CD4-positive, alpha-beta T cell (primary cell): ENCODE measurements at regions not wholly inside any gene's neighbourhood (a gene's known extent, or its start where the extent isn't known, plus 50 kb on each side); places are given as distances from the start of the nearest gene placed in this dataset.

Experiments used
- ATAC-seq: fragments of 200-7000 bp; cut with Tn5 transposase; one replicate; pipeline ENCODE4 v1.10.0; 2022; ENCODE audit warnings: mild to moderate bottlenecking; ENCODE audit not compliant: poor library complexity
- CTCF ChIA-PET: fragments of 350-600 bp; sonication (Branson Sonifier 250); formaldehyde crosslinking; loops from one replicate; lab custom pipeline; 2021; ENCODE audit warnings: antibody characterized with exemption, inconsistent platforms; lab: Charles Lee
- POLR2A ChIA-PET: fragments of 350-600 bp; sonication (Branson Sonifier 250); formaldehyde crosslinking; loops from one replicate; lab custom pipeline; 2021; ENCODE audit warnings: antibody characterized with exemption, inconsistent platforms; lab: Charles Lee
- DNase-seq, 14 experiments: peaks; one replicate each; pipeline ENCODE4 v3.0.0-alpha.2; 2013 to 2020; ENCODE audit warnings: mixed read lengths in 2 of 14
- H3K27ac ChIP-seq, 2 donors: one replicate each; pipeline versions ENCODE4 v1.5.1 to v1.7.0; 2013; ENCODE audit warnings: low read length in 2 of 2, low read depth in 1 of 2, mild to moderate bottlenecking in 1 of 2
- H3K27me3 ChIP-seq, 2 experiments: 1 replicate in 1 of 2; 2 replicates in 1 of 2; pipeline versions ENCODE4 v1.6.1 to v1.7.0; 2013; ENCODE audit warnings: low read length in 2 of 2, control low read depth in 1 of 2, mild to moderate bottlenecking in 1 of 2, moderate library complexity in 1 of 2; ENCODE audit not compliant: insufficient read depth in 2 of 2, control insufficient read depth in 1 of 2
- H3K36me3 ChIP-seq: one replicate; pipeline ENCODE4 v1.6.1; 2013; ENCODE audit warnings: low read length, control low read depth; ENCODE audit not compliant: insufficient read depth
- H3K4me1 ChIP-seq: one replicate; pipeline ENCODE4 v1.6.1; 2013; ENCODE audit warnings: low read length, control low read depth; ENCODE audit not compliant: insufficient read depth
- H3K4me3 ChIP-seq: one replicate; pipeline ENCODE4 v1.5.1; 2013; ENCODE audit warnings: mild to moderate bottlenecking, low read length, moderate library complexity
- H3K9me3 ChIP-seq, 2 experiments: 1 replicate in 1 of 2; 2 replicates in 1 of 2; pipeline versions ENCODE4 v1.6.1 to v1.7.0; 2013; ENCODE audit warnings: low read length in 2 of 2, mild to moderate bottlenecking in 2 of 2, control low read depth in 1 of 2, moderate library complexity in 1 of 2; ENCODE audit not compliant: control insufficient read depth in 1 of 2, insufficient read depth in 1 of 2
- H3K27ac Mint-ChIP-seq: one replicate; pipeline ENCODE4 v1.8.0; 2020; ENCODE audit warnings: mixed read lengths
- H3K27me3 Mint-ChIP-seq: one replicate; pipeline ENCODE4 v1.8.0; 2021; ENCODE audit warnings: mixed read lengths
- H3K36me3 Mint-ChIP-seq: one replicate; pipeline ENCODE4 v1.8.0; 2021; ENCODE audit warnings: low read depth, mixed read lengths
- H3K4me1 Mint-ChIP-seq: one replicate; pipeline ENCODE4 v1.8.0; 2021; ENCODE audit warnings: low read depth, mixed read lengths
- H3K4me3 Mint-ChIP-seq: one replicate; pipeline ENCODE4 v1.8.0; 2020; ENCODE audit warnings: mild to moderate bottlenecking, mixed read lengths
- H3K9me3 Mint-ChIP-seq: one replicate; pipeline ENCODE4 v1.8.0; 2020; ENCODE audit warnings: mixed read lengths
- intact Hi-C, 2 experiments: fragments of 100-400 bp; cut with DNase I in 1 of 2; cut with micrococcal nuclease in 1 of 2; formaldehyde crosslinking; loops; one replicate each; pipeline versions ENCODE4 v1.15.1 to v1.9.0; 2023 to 2025; cut with DNase I, micrococcal nuclease
- TF ChIP-seq, protein P1 (sequence below): fragments of 200-600 bp; IDR thresholded peaks from one replicate; pipeline ENCODE4 v1.8.0; 2022; ENCODE audit warnings: antibody characterized with exemption, mild to moderate bottlenecking

DNA sequence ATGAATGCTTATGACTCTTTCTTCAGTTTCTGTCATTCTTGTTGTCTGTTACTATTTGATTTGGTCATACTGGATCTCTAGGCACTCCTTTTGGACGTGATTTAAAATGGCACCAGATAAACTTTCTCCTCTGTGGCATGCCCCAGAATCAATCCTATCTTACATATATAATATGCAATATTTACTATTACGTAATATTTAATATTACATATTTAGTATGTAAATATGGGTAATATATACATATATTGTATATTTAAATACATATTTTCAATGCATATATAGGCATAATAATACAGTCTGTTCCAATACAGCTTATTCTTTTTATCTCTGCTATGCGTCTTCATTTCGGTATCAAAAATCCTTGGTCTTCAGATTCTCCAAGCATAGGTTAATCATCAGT is 104.4 kb upstream of the PRR20A start:
- Mint-ChIP-seq H3K27ac (no peak overlapping the region), H3K36me3 (no peaks in the 10 kb centered on the region), H3K27me3 (no peaks in the 10 kb centered on the region), H3K4me1 (no peaks in the 10 kb centered on the region), H3K4me3 (no peak overlapping the region), H3K9me3 (peaks cover 14% of the 10 kb centered on the region)
- Histone ChIP-seq H3K9me3 (no peaks in the 10 kb centered on the region), H3K36me3 (no peaks in the 10 kb centered on the region), H3K27me3 (no peaks in the 10 kb centered on the region), H3K27ac (no peak overlapping the region), H3K4me1 (no peaks in the 10 kb centered on the region), H3K4me3 (no peak overlapping the region)
- ChIA-PET POLR2A (no interaction called here), CTCF (no interaction called here)
- TF ChIP-seq, protein P1, sequence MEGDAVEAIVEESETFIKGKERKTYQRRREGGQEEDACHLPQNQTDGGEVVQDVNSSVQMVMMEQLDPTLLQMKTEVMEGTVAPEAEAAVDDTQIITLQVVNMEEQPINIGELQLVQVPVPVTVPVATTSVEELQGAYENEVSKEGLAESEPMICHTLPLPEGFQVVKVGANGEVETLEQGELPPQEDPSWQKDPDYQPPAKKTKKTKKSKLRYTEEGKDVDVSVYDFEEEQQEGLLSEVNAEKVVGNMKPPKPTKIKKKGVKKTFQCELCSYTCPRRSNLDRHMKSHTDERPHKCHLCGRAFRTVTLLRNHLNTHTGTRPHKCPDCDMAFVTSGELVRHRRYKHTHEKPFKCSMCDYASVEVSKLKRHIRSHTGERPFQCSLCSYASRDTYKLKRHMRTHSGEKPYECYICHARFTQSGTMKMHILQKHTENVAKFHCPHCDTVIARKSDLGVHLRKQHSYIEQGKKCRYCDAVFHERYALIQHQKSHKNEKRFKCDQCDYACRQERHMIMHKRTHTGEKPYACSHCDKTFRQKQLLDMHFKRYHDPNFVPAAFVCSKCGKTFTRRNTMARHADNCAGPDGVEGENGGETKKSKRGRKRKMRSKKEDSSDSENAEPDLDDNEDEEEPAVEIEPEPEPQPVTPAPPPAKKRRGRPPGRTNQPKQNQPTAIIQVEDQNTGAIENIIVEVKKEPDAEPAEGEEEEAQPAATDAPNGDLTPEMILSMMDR = no peak
- no peak for DNase-seq
- ATAC-seq = no peak
- intact Hi-C loops = no loop called here

DNA sequence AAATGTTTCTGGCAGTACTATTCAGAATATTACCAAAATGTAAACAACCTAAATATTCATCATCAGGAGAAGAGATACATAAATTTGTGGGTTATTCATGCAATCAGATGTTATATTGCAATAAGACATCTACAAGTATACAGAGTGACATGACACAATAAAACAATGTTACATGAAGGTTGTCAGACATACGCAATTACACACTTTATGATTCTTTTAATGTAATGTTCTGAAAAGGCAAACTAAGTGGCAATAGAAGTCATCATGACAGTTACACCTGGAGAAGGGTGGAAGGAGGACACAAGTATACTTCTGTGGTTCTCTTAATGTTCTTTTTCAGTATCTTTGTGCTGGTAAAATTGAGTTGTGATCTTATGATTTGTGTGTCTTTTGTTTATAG is 95.8 kb upstream of the PRR20A start:
- Histone ChIP-seq H3K27me3 (no peaks in the 10 kb centered on the region), H3K9me3 (no peaks in the 10 kb centered on the region), H3K4me1 (no peaks in the 10 kb centered on the region), H3K36me3 (no peaks in the 10 kb centered on the region), H3K4me3 (no peak overlapping the region), H3K27ac (no peak overlapping the region)
- DNase-seq (no peak), ATAC-seq (no peak)
- TF ChIP-seq, protein P1 = no peak
- ChIA-PET POLR2A (no interaction called here), CTCF (no interaction called here)
- H3K4me1 Mint-ChIP-seq = no peaks in the 10 kb centered on the region
- H3K4me3 Mint-ChIP-seq = no peak overlapping the region
- no peak overlapping the region for H3K27ac Mint-ChIP-seq
- H3K36me3 Mint-ChIP-seq = no peaks in the 10 kb centered on the region
- H3K27me3 Mint-ChIP-seq = no peaks in the 10 kb centered on the region
- peaks cover 27% of the 10 kb centered on the region for H3K9me3 Mint-ChIP-seq
- intact Hi-C loops = no loop called here

DNA sequence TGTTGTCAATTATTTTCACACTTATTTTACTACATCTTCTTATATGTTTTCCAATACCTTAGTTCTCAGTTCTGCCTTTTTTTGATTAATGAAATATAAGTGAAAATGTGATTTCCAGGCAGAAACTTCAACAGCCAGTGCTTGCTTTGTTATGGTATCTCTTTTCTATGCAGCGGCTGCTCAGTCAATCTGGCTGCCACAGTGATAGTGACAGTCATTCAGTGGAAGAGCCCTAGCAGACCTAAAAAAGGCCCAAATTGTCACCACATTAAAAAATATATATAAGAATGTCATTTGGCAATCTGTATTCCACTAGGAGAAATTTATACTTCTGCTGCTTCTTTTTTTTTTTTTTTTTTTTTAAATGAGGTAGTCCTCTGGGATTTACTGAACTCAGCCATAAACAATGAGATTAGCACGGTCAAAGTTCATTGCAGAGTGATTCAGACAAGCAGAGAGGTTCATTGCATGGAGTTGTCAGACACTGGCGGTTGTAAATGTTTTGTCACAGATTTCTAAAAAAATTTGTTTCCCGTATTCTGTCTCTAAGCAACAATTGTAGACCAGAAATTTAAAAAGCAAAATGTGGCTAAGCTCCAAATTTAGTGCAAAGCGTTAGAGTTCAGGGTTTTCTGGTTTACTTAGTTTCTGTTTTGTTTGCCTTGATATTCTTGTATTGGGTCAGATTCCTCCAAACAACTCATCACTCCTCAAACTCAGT is 94.7 kb upstream of the PRR20A start:
- ChIA-PET POLR2A (no interaction called here), CTCF (no interaction called here)
- TF ChIP-seq, protein P1 = no peak
- H3K27me3 Mint-ChIP-seq = no peaks in the 10 kb centered on the region
- Histone ChIP-seq H3K4me1 (no peaks in the 10 kb centered on the region), H3K4me3 (no peak overlapping the region), H3K36me3 (no peaks in the 10 kb centered on the region), H3K27ac (no peak overlapping the region), H3K27me3 (no peaks in the 10 kb centered on the region), H3K9me3 (no peaks in the 10 kb centered on the region)
- ATAC-seq (no peak), DNase-seq (no peak)
- H3K36me3 Mint-ChIP-seq = no peaks in the 10 kb centered on the region
- no peaks in the 10 kb centered on the region for H3K4me1 Mint-ChIP-seq
- no peak overlapping the region for H3K4me3 Mint-ChIP-seq
- intact Hi-C loops = no loop called here
- H3K27ac Mint-ChIP-seq = no peak overlapping the region
- H3K9me3 Mint-ChIP-seq = peaks cover 34% of the 10 kb centered on the region
